NCI-H1417 (cell line): ENCODE measurements at regions not wholly inside any gene's neighbourhood (a gene's known extent, or its start where the extent isn't known, plus 50 kb on each side); places are given as distances from the start of the nearest gene placed in this dataset.
"Not testable (repeated sequence)": the region's sequence is repeated elsewhere in the genome, so short reads cannot be mapped to it uniquely, and the experiment has no call there.

Experiments used
- DNase-seq, 3 experiments: peaks; one replicate each; lab custom pipeline; 2025; lab: John Stamatoyannopoulos, UW

GRCh38 chr14:86798330-86798729, 1194.7 kb downstream of the GALC start:
- no peak for DNase-seq

GRCh38 chr14:86797075-86797351, 1196.0 kb downstream of the GALC start:
- DNase-seq, result no peak

- DNase-seq, result no peak
Measured at GRCh38 chr14:86796221-86797074, 1196.5 kb downstream of the GALC start.

- no peak for DNase-seq
Measured at GRCh38 chr14:86794689-86795088, 1198.3 kb downstream of the GALC start.

- no peak for DNase-seq
Measured at GRCh38 chr14:86790408-86791364, 1202.3 kb downstream of the GALC start.

GRCh38 chr14:86788224-86788623, 1204.8 kb downstream of the GALC start:
- no peak for DNase-seq

- DNase-seq, result peak in 1 of 3 experiments; percentile 43
Measured at GRCh38 chr14:86787717-86788116, 1205.3 kb downstream of the GALC start.

GRCh38 chr14:86782092-86782580, 1210.8 kb downstream of the GALC start:
- DNase-seq, result no peak

- DNase-seq, result peak in 1 of 3 experiments; percentile 18
Measured at GRCh38 chr14:86780876-86781510, 1212.0 kb downstream of the GALC start.

GRCh38 chr14:86780461-86780860, 1212.5 kb downstream of the GALC start:
- DNase-seq, result no peak

- DNase-seq, result no peak
Measured at GRCh38 chr14:86779416-86779815, 1213.6 kb downstream of the GALC start.

- no peak for DNase-seq
Measured at GRCh38 chr14:86777963-86778602, 1214.9 kb downstream of the GALC start.

GRCh38 chr14:86775896-86776295, 1217.1 kb downstream of the GALC start:
- DNase-seq, result not testable (repeated sequence)

GRCh38 chr14:86774916-86775315, 1218.1 kb downstream of the GALC start:
- DNase-seq, result no peak

- no peak for DNase-seq
Measured at GRCh38 chr14:86772075-86772474, 1220.9 kb downstream of the GALC start.

GRCh38 chr14:86770186-86770585, 1222.8 kb downstream of the GALC start:
- no peak for DNase-seq

GRCh38 chr14:86766469-86766868, 1226.5 kb downstream of the GALC start:
- peak in 1 of 3 experiments; percentile 11 for DNase-seq

- no peak for DNase-seq
Measured at GRCh38 chr14:86761611-86762010, 1231.4 kb downstream of the GALC start.

- DNase-seq, result no peak
Measured at GRCh38 chr14:86756521-86757190, 1226.7 kb downstream of the FLRT2 start.

GRCh38 chr14:86750488-86750887, 1220.5 kb downstream of the FLRT2 start:
- DNase-seq, result not testable (repeated sequence)

GRCh38 chr14:86739761-86740160, 1209.8 kb downstream of the FLRT2 start:
- no peak for DNase-seq
